ENCODE measurements at regions not wholly inside any gene's neighbourhood (a gene's known extent, or its start where the extent isn't known, plus 50 kb on each side); places are given as distances from the start of the nearest gene placed in this dataset.

GRCh38 chrX:142742581-142742980, 283.1 kb upstream of the SPANXN4 start:
- DNase-seq: no peak
- H3K27me3 Mint-ChIP-seq (ENCODE audit: unreplicated experiment): no peaks in the 10 kb centered on the region
- no peaks in the 10 kb centered on the region for H3K9me3 Mint-ChIP-seq (ENCODE audit: unreplicated experiment)
- no peak for TF ChIP-seq CTCF (IDR thresholded peaks at IDR 0.05; ENCODE audit: partially characterized antibody, unreplicated experiment)
- H3K4me1 Mint-ChIP-seq (ENCODE audit: low read depth, unreplicated experiment): no peaks in the 10 kb centered on the region
- H3K27ac Mint-ChIP-seq (ENCODE audit: unreplicated experiment): no peak overlapping the region
- no peaks in the 10 kb centered on the region for H3K36me3 Mint-ChIP-seq (ENCODE audit: unreplicated experiment)
- no peak overlapping the region for H3K4me3 Mint-ChIP-seq (ENCODE audit: unreplicated experiment)

GRCh38 chrX:142733327-142733726, 292.4 kb upstream of the SPANXN4 start:
- no peaks in the 10 kb centered on the region for H3K9me3 Mint-ChIP-seq (ENCODE audit: unreplicated experiment)

GRCh38 chrX:142711796-142712290, 313.9 kb upstream of the SPANXN4 start:
- TF ChIP-seq CTCF (IDR thresholded peaks at IDR 0.05; ENCODE audit: partially characterized antibody, unreplicated experiment): no peak
- Mint-ChIP-seq H3K9me3 (ENCODE audit: unreplicated experiment) (no peaks in the 10 kb centered on the region), H3K4me3 (ENCODE audit: unreplicated experiment) (no peak overlapping the region), H3K27ac (ENCODE audit: unreplicated experiment) (no peak overlapping the region), H3K36me3 (ENCODE audit: unreplicated experiment) (no peaks in the 10 kb centered on the region), H3K27me3 (ENCODE audit: unreplicated experiment) (no peaks in the 10 kb centered on the region), H3K4me1 (ENCODE audit: low read depth, unreplicated experiment) (no peaks in the 10 kb centered on the region)
- DNase-seq: no peak

More at GRCh38 chrX:142733327-142733726, 292.4 kb upstream of the SPANXN4 start:
- Mint-ChIP-seq H3K4me1 (ENCODE audit: low read depth, unreplicated experiment) (no peaks in the 10 kb centered on the region), H3K36me3 (ENCODE audit: unreplicated experiment) (no peaks in the 10 kb centered on the region), H3K27ac (ENCODE audit: unreplicated experiment) (no peak overlapping the region), H3K27me3 (ENCODE audit: unreplicated experiment) (no peaks in the 10 kb centered on the region), H3K4me3 (ENCODE audit: unreplicated experiment) (no peak overlapping the region)
- TF ChIP-seq CTCF (IDR thresholded peaks at IDR 0.05; ENCODE audit: partially characterized antibody, unreplicated experiment): no peak
- DNase-seq: no peak

GRCh38 chrX:142702749-142703148, 323.0 kb upstream of the SPANXN4 start:
- Mint-ChIP-seq H3K36me3 (ENCODE audit: unreplicated experiment) (no peaks in the 10 kb centered on the region), H3K27ac (ENCODE audit: unreplicated experiment) (no peak overlapping the region), H3K4me1 (ENCODE audit: low read depth, unreplicated experiment) (no peaks in the 10 kb centered on the region), H3K4me3 (ENCODE audit: unreplicated experiment) (no peak overlapping the region), H3K27me3 (ENCODE audit: unreplicated experiment) (no peaks in the 10 kb centered on the region), H3K9me3 (ENCODE audit: unreplicated experiment) (peaks cover 1% of the 10 kb centered on the region)
- DNase-seq: no peak
- no peak for TF ChIP-seq CTCF (IDR thresholded peaks at IDR 0.05; ENCODE audit: partially characterized antibody, unreplicated experiment)

- DNase-seq: no peak
- H3K36me3 Mint-ChIP-seq (ENCODE audit: unreplicated experiment): no peaks in the 10 kb centered on the region
Measured at GRCh38 chrX:142688256-142688655, 337.5 kb upstream of the SPANXN4 start.

More at GRCh38 chrX:142688256-142688655, 337.5 kb upstream of the SPANXN4 start:
- Mint-ChIP-seq H3K9me3 (ENCODE audit: unreplicated experiment) (no peaks in the 10 kb centered on the region), H3K4me1 (ENCODE audit: low read depth, unreplicated experiment) (no peaks in the 10 kb centered on the region), H3K27me3 (ENCODE audit: unreplicated experiment) (no peaks in the 10 kb centered on the region), H3K4me3 (ENCODE audit: unreplicated experiment) (no peak overlapping the region), H3K27ac (ENCODE audit: unreplicated experiment) (no peak overlapping the region)
- TF ChIP-seq CTCF (IDR thresholded peaks at IDR 0.05; ENCODE audit: partially characterized antibody, unreplicated experiment): no peak
